HepG2 (cell line): ENCODE measurements at regions not wholly inside any gene's neighbourhood (a gene's known extent, or its start where the extent isn't known, plus 50 kb on each side); places are given as distances from the start of the nearest gene placed in this dataset.
A peak's percentile ranks its signal among the peaks of the same experiment; 100 is the strongest.

ENCODE experiments used
- ATAC-seq: fragments of 200-7000 bp; cut with Tn5 transposase; 3 replicates; pipeline ENCODE4 v1.9.1; 2020; ENCODE audit warnings: mild to moderate bottlenecking, moderate library complexity
- BruUV-seq: library from RNA; stranded (reverse); fragments of 400-500 nt; replicated peaks from 2 replicates; lab custom pipeline; 2021; lab: Mats Ljungman, UMichigan
- CTCF ChIA-PET: fragments of 300-600 bp; formaldehyde crosslinking; extraction: SDS; loops from one replicate; lab custom pipeline; 2021; ENCODE audit warnings: low total read pairs, inconsistent platforms, low intra/inter-chr PET ratio; lab: Yijun Ruan, JAX
- POLR2A ChIA-PET: fragments of 350-600 bp; sonication (Branson Sonifier 250); formaldehyde crosslinking; loops from one replicate; lab custom pipeline; 2020; ENCODE audit warnings: antibody characterized with exemption, inconsistent platforms; lab: Yijun Ruan, JAX
- DNase-seq: peaks from one replicate; pipeline ENCODE4 v3.0.0-alpha.2; 2015; ENCODE audit warnings: low spot score
- FAIRE-seq: peaks from 3 replicates; lab custom pipeline; 2011; peaks lifted over from hg19 to GRCh38; lab: Jason Lieb, UNC
- H2AFZ ChIP-seq: one replicate; pipeline ENCODE4 v1.6.1; 2011; ENCODE audit warnings: low read length, inconsistent platforms
- H3K27ac ChIP-seq: fragments of 300-600 bp; 3 replicates; pipeline ENCODE4 v1.8.0; 2011; ENCODE audit warnings: mixed run types, mild to moderate bottlenecking, mixed read lengths, low read length, inconsistent platforms; ENCODE audit not compliant: insufficient read depth; ENCODE audit errors: extremely low read length
- H3K27me3 ChIP-seq, 2 experiments: fragments of 200-600 bp in 1 of 2; 2 replicates in 1 of 2; 3 replicates in 1 of 2; pipeline versions ENCODE4 v1.6.0 to v1.8.0; 2011; ENCODE audit warnings: low read length in 2 of 2, mild to moderate bottlenecking in 2 of 2, moderate library complexity in 2 of 2, inconsistent platforms in 1 of 2; ENCODE audit not compliant: insufficient read depth in 2 of 2, control insufficient read depth in 1 of 2
- H3K36me3 ChIP-seq, 2 experiments: fragments of 200-600 bp in 1 of 2; replicated peaks in 1 of 2; 2 replicates in 1 of 2; 3 replicates in 1 of 2; pipeline versions ENCODE4 v1.5.1 to v1.8.0; 2011; ENCODE audit warnings: low read length in 2 of 2, inconsistent platforms in 1 of 2; ENCODE audit not compliant: insufficient read depth in 2 of 2, control insufficient read depth in 1 of 2
- H3K4me1 ChIP-seq: 2 replicates; pipeline ENCODE4 v1.5.1; 2012; ENCODE audit warnings: low read length, inconsistent platforms; ENCODE audit not compliant: insufficient read depth
- H3K4me2 ChIP-seq: 2 replicates; pipeline ENCODE4 v1.6.0; 2011; ENCODE audit warnings: low read depth, low read length, inconsistent platforms
- H3K4me3 ChIP-seq, 3 experiments: fragments of 200-600 bp in 1 of 3; sonication (generic), shearing (Covaris generic) in 1 of 3; replicated peaks in 1 of 3; 2 replicates each; pipeline ENCODE4 v1.5.1; 2011 to 2016; ENCODE audit warnings: low read length in 3 of 3, inconsistent platforms in 2 of 3, low read depth in 2 of 3, mild to moderate bottlenecking in 2 of 3, control low read depth in 1 of 3, mixed read lengths in 1 of 3; ENCODE audit not compliant: insufficient read depth in 1 of 3
- H3K79me2 ChIP-seq: one replicate; pipeline ENCODE4 v1.6.1; 2011; ENCODE audit warnings: low read length, inconsistent platforms; ENCODE audit not compliant: insufficient read depth
- H3K9ac ChIP-seq: 2 replicates; pipeline ENCODE4 v1.6.0; 2011; ENCODE audit warnings: mild to moderate bottlenecking, low read depth, low read length, inconsistent platforms; ENCODE audit not compliant: insufficient read depth
- H3K9me3 ChIP-seq: 2 replicates; pipeline ENCODE4 v1.5.1; 2012; ENCODE audit warnings: mild to moderate bottlenecking, low read length
- H4K20me1 ChIP-seq: 2 replicates; pipeline ENCODE4 v1.6.0; 2011; ENCODE audit warnings: inconsistent platforms, mild to moderate bottlenecking, low read length, moderate library complexity; ENCODE audit not compliant: insufficient read depth
- CBX2 ChIP-seq, 2 experiments: fragments of 200-600 bp in 1 of 2; sonication (generic); formaldehyde crosslinking in 1 of 2; IDR thresholded peaks; 2 replicates each; pipeline versions ENCODE4 v1.7.0 to v1.8.1; 2018 to 2022; ENCODE audit warnings: low read depth in 2 of 2, low read length in 1 of 2, mild to moderate bottlenecking in 1 of 2, missing genetic modification reagents in 1 of 2
- IKZF4 ChIP-seq: sonication (generic); formaldehyde crosslinking; IDR thresholded peaks from 2 replicates; pipeline ENCODE4 v1.5.1; 2020; ENCODE audit warnings: borderline replicate concordance, mild to moderate bottlenecking, low read depth, missing genetic modification reagents; ENCODE audit errors: not compliant biosample characterization
- IRF2 ChIP-seq: IDR thresholded peaks from 2 replicates; pipeline ENCODE4 v1.6.1; 2018; ENCODE audit warnings: missing genetic modification reagents, missing compliant biosample characterization
- NCOR1 ChIP-seq: fragments of 200-600 bp; sonication (generic); IDR thresholded peaks from 2 replicates; pipeline ENCODE4 v1.7.0; 2017; ENCODE audit warnings: antibody characterized with exemption, low read length, borderline replicate concordance
- PPARG ChIP-seq: conservative IDR thresholded peaks from 2 replicates; pipeline ENCODE4 v1.6.1; 2016; ENCODE audit warnings: missing biosample characterization, missing genetic modification reagents
- RFXANK ChIP-seq: IDR thresholded peaks from 2 replicates; pipeline ENCODE4 v1.6.1; 2016
- SALL2 ChIP-seq: sonication (generic); formaldehyde crosslinking; IDR thresholded peaks from 2 replicates; pipeline ENCODE4 v1.8.1; 2023; ENCODE audit warnings: mild to moderate bottlenecking, missing genetic modification reagents, inconsistent platforms
- ZNF260 ChIP-seq: sonication (generic); formaldehyde crosslinking; IDR thresholded peaks from 2 replicates; pipeline ENCODE4 v1.4.0; 2020; ENCODE audit warnings: missing genetic modification reagents, low read depth, mild to moderate bottlenecking, borderline replicate concordance
- ZNF329 ChIP-seq: sonication (generic); formaldehyde crosslinking; IDR thresholded peaks from 2 replicates; pipeline ENCODE4 v1.9.0; 2021; ENCODE audit warnings: low read depth, mild to moderate bottlenecking, missing genetic modification reagents
- ZNF333 ChIP-seq: sonication (generic); formaldehyde crosslinking; IDR thresholded peaks from 2 replicates; pipeline ENCODE4 v1.4.0; 2020; ENCODE audit warnings: mild to moderate bottlenecking, missing genetic modification reagents, borderline replicate concordance
- ZNF879 ChIP-seq: sonication (generic); formaldehyde crosslinking; IDR thresholded peaks from 2 replicates; pipeline ENCODE4 v1.8.1; 2023; ENCODE audit warnings: missing genetic modification reagents
- ZSCAN12 ChIP-seq: sonication (generic); formaldehyde crosslinking; IDR thresholded peaks from 2 replicates; pipeline ENCODE4 v1.9.0; 2021; ENCODE audit warnings: mild to moderate bottlenecking, missing genetic modification reagents
- WGBS: methylation state at CpG from one replicate; pipeline ENCODE4 v1.1.6; 2017; ENCODE audit warnings: low lambda C conversion rate; 5-methylcytosine and 5-hydroxymethylcytosine counted together
- in situ Hi-C: cut with HindIII; loops from 2 replicates; pipeline ENCODE4 v1.10.0; 2017; ENCODE audit warnings: low pct_unique_long_range_greater_than_20kb; ENCODE audit not compliant: extremely low pct_ligation_motif_present
- intact Hi-C: fragments of 100-400 bp; cut with micrococcal nuclease; formaldehyde crosslinking; loops from one replicate; pipeline ENCODE4 v1.10.0; 2022; ENCODE audit not compliant: unreplicated experiment
- TF ChIP-seq, protein P1 (sequence below): IDR thresholded peaks from 2 replicates; pipeline ENCODE4 v1.6.1; 2016; ENCODE audit warnings: low read depth, borderline replicate concordance
- TF ChIP-seq, protein P2 (sequence below): sonication (generic); formaldehyde crosslinking; IDR thresholded peaks from 2 replicates; pipeline ENCODE4 v1.5.0; 2020; ENCODE audit warnings: missing genetic modification reagents

DNA sequence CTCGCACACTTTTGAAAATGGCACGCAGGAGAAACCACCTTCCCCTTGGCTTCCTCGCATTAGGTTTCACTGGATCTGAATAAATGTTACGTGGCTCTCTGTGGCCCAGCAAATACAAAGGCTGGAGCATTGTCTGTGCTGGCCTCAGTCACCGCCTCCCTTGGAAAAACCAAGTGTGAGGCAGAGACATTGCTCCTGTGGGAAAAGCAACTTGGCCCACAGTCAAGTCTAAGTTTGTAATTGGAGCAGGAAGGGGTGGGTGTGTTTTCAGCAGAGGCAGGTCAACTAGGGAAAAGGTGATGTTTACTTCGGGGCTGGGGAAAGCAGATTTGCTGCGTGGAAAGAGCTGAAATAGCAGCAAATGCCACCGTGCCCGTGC is 101.6 kb downstream of the IRS2 start:
- H2AFZ ChIP-seq: no peak overlapping the region
- no peak overlapping the region for H3K4me3 ChIP-seq
- ChIA-PET POLR2A (no interaction called here), CTCF (no interaction called here)
- no peaks in the 10 kb centered on the region for H4K20me1 ChIP-seq
- DNase-seq (no peak), ATAC-seq (no peak; the same call in 2 of the 3 replicates), FAIRE-seq (no peak)
- no peaks in the 10 kb centered on the region for H3K36me3 ChIP-seq
- no TSS peak for BruUV-seq
- H3K79me2 ChIP-seq: no peaks in the 10 kb centered on the region
- peaks cover 0 to 13% of the 10 kb centered on the region in 2 experiments; a peak in 3 of 5 replicates for H3K27me3 ChIP-seq
- TF ChIP-seq PPARG (CRISPR knock-in tag): peak; percentile 47; the same call in 1 of the 2 replicates
- no peak for TF ChIP-seq SALL2 (CRISPR knock-in tag)
- no peaks in the 10 kb centered on the region for H3K4me1 ChIP-seq
- no peaks in the 10 kb centered on the region for H3K9me3 ChIP-seq
- WGBS: 26% methylated on average over 9 of the region's 9 CpGs
- no peak overlapping the region for H3K9ac ChIP-seq
- no peak overlapping the region for H3K27ac ChIP-seq
- H3K4me2 ChIP-seq: peak overlapping the region; percentile 37; the same call in 1 of the 2 replicates
- in situ Hi-C loops (no loop called here), intact Hi-C loops (no loop called here)

DNA sequence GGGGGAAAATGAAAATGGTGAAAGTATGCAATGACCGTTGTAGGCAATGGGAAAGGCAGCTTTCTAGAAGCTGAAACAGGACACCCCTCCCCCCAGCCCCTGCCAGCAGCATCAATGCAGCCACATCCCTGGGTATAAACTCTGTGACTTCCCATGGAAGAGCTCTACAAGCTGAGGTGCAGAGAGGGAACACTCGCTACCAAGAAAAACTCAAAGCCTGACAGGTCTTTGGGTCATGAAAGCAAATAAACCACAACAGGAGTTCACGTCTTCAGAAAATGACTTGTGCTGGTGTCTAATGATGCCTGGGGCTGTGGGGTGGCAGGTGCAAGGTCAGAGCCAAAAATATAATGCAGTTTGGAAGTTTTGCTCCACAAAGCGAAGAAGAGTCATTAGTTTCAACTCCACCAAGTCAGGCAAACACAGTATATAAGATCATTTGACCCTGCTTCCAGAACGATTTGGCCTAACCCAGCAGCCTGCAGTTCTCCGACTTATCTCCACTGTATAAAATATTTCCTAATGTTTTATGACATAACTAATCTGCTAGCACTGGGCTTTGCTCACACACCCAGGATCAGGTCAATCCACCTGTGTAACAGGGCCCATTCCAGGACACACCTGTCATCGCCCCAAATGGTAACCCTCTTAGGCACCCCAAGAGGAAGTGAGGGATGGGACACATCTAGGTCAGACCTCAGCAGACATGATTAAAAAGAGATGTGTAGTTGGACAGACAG is 102.1 kb downstream of the IRS2 start:
- Histone ChIP-seq H3K4me1 (no peaks in the 10 kb centered on the region), H3K27me3 (peaks cover 0 to 13% of the 10 kb centered on the region in 2 experiments; a peak in 3 of 5 replicates), H3K4me2 (no peak overlapping the region), H3K27ac (no peak overlapping the region), H3K9ac (no peak overlapping the region), H3K79me2 (no peaks in the 10 kb centered on the region), H4K20me1 (no peaks in the 10 kb centered on the region), H3K4me3 (no peak overlapping the region), H3K9me3 (no peaks in the 10 kb centered on the region), H2AFZ (no peak overlapping the region), H3K36me3 (no peaks in the 10 kb centered on the region)
- TF ChIP-seq NCOR1 (no peak), ZSCAN12 (no peak), ZNF260 (CRISPR knock-in tag) (no peak), ZNF879 (CRISPR knock-in tag) (no peak), ZNF333 (no peak), IRF2 (CRISPR knock-in tag) (no peak), RFXANK (CRISPR knock-in tag) (no peak), ZNF329 (no peak), CBX2 (IDR thresholded peaks at IDR 0.05; ENCODE audit: low read depth, low read length) (no peak), CBX2 (CRISPR knock-in tag; IDR thresholded peaks at IDR 0.05; ENCODE audit: low read depth) (no peak), IKZF4 (CRISPR knock-in tag) (no peak)
- TF ChIP-seq, protein P1, sequence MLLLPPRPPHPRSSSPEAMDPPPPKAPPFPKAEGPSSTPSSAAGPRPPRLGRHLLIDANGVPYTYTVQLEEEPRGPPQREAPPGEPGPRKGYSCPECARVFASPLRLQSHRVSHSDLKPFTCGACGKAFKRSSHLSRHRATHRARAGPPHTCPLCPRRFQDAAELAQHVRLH (CRISPR knock-in tag): no peak
- TF ChIP-seq, protein P2, sequence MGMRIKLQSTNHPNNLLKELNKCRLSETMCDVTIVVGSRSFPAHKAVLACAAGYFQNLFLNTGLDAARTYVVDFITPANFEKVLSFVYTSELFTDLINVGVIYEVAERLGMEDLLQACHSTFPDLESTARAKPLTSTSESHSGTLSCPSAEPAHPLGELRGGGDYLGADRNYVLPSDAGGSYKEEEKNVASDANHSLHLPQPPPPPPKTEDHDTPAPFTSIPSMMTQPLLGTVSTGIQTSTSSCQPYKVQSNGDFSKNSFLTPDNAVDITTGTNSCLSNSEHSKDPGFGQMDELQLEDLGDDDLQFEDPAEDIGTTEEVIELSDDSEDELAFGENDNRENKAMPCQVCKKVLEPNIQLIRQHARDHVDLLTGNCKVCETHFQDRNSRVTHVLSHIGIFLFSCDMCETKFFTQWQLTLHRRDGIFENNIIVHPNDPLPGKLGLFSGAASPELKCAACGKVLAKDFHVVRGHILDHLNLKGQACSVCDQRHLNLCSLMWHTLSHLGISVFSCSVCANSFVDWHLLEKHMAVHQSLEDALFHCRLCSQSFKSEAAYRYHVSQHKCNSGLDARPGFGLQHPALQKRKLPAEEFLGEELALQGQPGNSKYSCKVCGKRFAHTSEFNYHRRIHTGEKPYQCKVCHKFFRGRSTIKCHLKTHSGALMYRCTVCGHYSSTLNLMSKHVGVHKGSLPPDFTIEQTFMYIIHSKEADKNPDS (CRISPR knock-in tag): no peak
- intact Hi-C loops (no loop called here), in situ Hi-C loops (no loop called here)
- no TSS peak for BruUV-seq
- ATAC-seq: no peak
- ChIA-PET POLR2A (no interaction called here), CTCF (no interaction called here)
- no peak for FAIRE-seq
- no peak for DNase-seq
- 27% methylated on average over 6 of the region's 7 CpGs for WGBS
